ENCODE measurements at regions not wholly inside any gene's neighbourhood (a gene's known extent, or its start where the extent isn't known, plus 50 kb on each side); places are given as distances from the start of the nearest gene placed in this dataset.
"Not testable (repeated sequence)": the region's sequence is repeated elsewhere in the genome, so short reads cannot be mapped to it uniquely, and the experiment has no call there.

GRCh38 chr17:37823996-37824395, 79.1 kb upstream of the HNF1B start:
- no peak overlapping the region for H3K4me3 ChIP-seq (ENCODE audit: low read length)
- TF ChIP-seq ZNF274 (IDR thresholded peaks at IDR 0.05; ENCODE audit: low read depth, low read length): no peak

- no peak overlapping the region; the same call in 1 of the 2 replicates for H3K4me3 ChIP-seq (ENCODE audit: low read length)
- TF ChIP-seq ZNF274 (IDR thresholded peaks at IDR 0.05; ENCODE audit: low read depth, low read length): no peak
These were observed 76.3 kb upstream of the HNF1B start for GRCh38 chr17:37820995-37821713.

GRCh38 chr17:37820313-37820994, 75.6 kb upstream of the HNF1B start:
- TF ChIP-seq ZNF274 (IDR thresholded peaks at IDR 0.05; ENCODE audit: low read depth, low read length): no peak
- H3K4me3 ChIP-seq (ENCODE audit: low read length): peak overlapping the region; percentile 37; the same call in 1 of the 2 replicates

- no peak for TF ChIP-seq ZNF274 (IDR thresholded peaks at IDR 0.05; ENCODE audit: low read depth, low read length)
- H3K4me3 ChIP-seq (ENCODE audit: low read length): no peak overlapping the region
These were observed 73.8 kb upstream of the HNF1B start for GRCh38 chr17:37818689-37819088.

GRCh38 chr17:37816950-37817349, 72.1 kb upstream of the HNF1B start:
- TF ChIP-seq ZNF274 (IDR thresholded peaks at IDR 0.05; ENCODE audit: low read depth, low read length): no peak

GRCh38 chr17:37815536-37815935, 70.7 kb upstream of the HNF1B start:
- no peak overlapping the region for H3K4me3 ChIP-seq (ENCODE audit: low read length)
- TF ChIP-seq ZNF274 (IDR thresholded peaks at IDR 0.05; ENCODE audit: low read depth, low read length): no peak

More at GRCh38 chr17:37816950-37817349, 72.1 kb upstream of the HNF1B start:
- H3K4me3 ChIP-seq (ENCODE audit: low read length): no peak overlapping the region

GRCh38 chr17:37813751-37814150, 68.9 kb upstream of the HNF1B start:
- no peak for TF ChIP-seq ZNF274 (IDR thresholded peaks at IDR 0.05; ENCODE audit: low read depth, low read length)
- no peak overlapping the region for H3K4me3 ChIP-seq (ENCODE audit: low read length)

- H3K4me3 ChIP-seq (ENCODE audit: low read length): not testable (repeated sequence)
These were observed 64.0 kb upstream of the HNF1B start for GRCh38 chr17:37808846-37809245.

- TF ChIP-seq ZNF274 (IDR thresholded peaks at IDR 0.05; ENCODE audit: low read depth, low read length): no peak
- no peak overlapping the region for H3K4me3 ChIP-seq (ENCODE audit: low read length)
These were observed 58.0 kb upstream of the HNF1B start for GRCh38 chr17:37802712-37803416.

- no peak overlapping the region for H3K4me3 ChIP-seq (ENCODE audit: low read length)
- TF ChIP-seq ZNF274 (IDR thresholded peaks at IDR 0.05; ENCODE audit: low read depth, low read length): no peak
These were observed 57.3 kb upstream of the HNF1B start for GRCh38 chr17:37802061-37802595.

- TF ChIP-seq ZNF274 (IDR thresholded peaks at IDR 0.05; ENCODE audit: low read depth, low read length): no peak
- no peak overlapping the region for H3K4me3 ChIP-seq (ENCODE audit: low read length)
These were observed 56.3 kb upstream of the HNF1B start for GRCh38 chr17:37801171-37801570.

GRCh38 chr17:37797206-37797605, 52.3 kb upstream of the HNF1B start:
- TF ChIP-seq ZNF274 (IDR thresholded peaks at IDR 0.05; ENCODE audit: low read depth, low read length): no peak
- no peak overlapping the region for H3K4me3 ChIP-seq (ENCODE audit: low read length)

GRCh38 chr17:37796076-37796475, 51.2 kb upstream of the HNF1B start:
- no peak for TF ChIP-seq ZNF274 (IDR thresholded peaks at IDR 0.05; ENCODE audit: low read depth, low read length)
- H3K4me3 ChIP-seq (ENCODE audit: low read length): no peak overlapping the region

Data from GM08714 (cell line).